ENCODE measurements at regions not wholly inside any gene's neighbourhood (a gene's known extent, or its start where the extent isn't known, plus 50 kb on each side); places are given as distances from the start of the nearest gene placed in this dataset.

- H3K27me3 Mint-ChIP-seq (ENCODE audit: insufficient read depth, unreplicated experiment), result no peaks in the 10 kb centered on the region
- no peaks in the 10 kb centered on the region for H3K27me3 ChIP-seq (replicated peaks; ENCODE audit: control insufficient read depth, insufficient read depth, low read length)
- H3K9me3 Mint-ChIP-seq (ENCODE audit: unreplicated experiment), result no peaks in the 10 kb centered on the region
- intact Hi-C loops (cut with micrococcal nuclease; ENCODE audit: unreplicated experiment), result loop anchor here (5.0 kb wide), 1 partner anchor 144 kb away; the partner anchor contains the start of gene SEMA3A
- H3K4me3 Mint-ChIP-seq (ENCODE audit: unreplicated experiment), result peak overlapping the region; percentile 8
- no peak for TF ChIP-seq CTCF (IDR thresholded peaks at IDR 0.05; ENCODE audit: insufficient read depth in 1 of 2, low read depth in 1 of 2, low read length in 1 of 2, severe bottlenecking in 1 of 2, unreplicated experiment in 1 of 2)
- no peaks in the 10 kb centered on the region for H3K36me3 Mint-ChIP-seq (ENCODE audit: insufficient read depth, unreplicated experiment)
- no peak overlapping the region for H3K4me3 ChIP-seq (ENCODE audit: low read depth, low read length)
- DNase-seq, result peak; percentile 66 to 68
- no peaks in the 10 kb centered on the region for H3K36me3 ChIP-seq (ENCODE audit: control insufficient read depth, insufficient read depth, low read length)
- peaks cover 8% of the 10 kb centered on the region for H3K4me1 Mint-ChIP-seq (ENCODE audit: low read depth, unreplicated experiment)
- no peaks in the 10 kb centered on the region for H3K9me3 ChIP-seq
- CTCF ChIA-PET, result no interaction called here
- POLR2A ChIA-PET, result no interaction called here
- no TSS peak for BruUV-seq (replicated peaks)
- peak overlapping the region; percentile 55 for H3K27ac Mint-ChIP-seq (ENCODE audit: unreplicated experiment)
- peaks cover 21% of the 10 kb centered on the region for H3K4me1 ChIP-seq
Observed at GRCh38 chr7:84336303-84336702, 141.7 kb upstream of the SEMA3A start.

GRCh38 chr7:84331616-84332015 is 137.0 kb upstream of the SEMA3A start:
- H3K27me3 Mint-ChIP-seq (ENCODE audit: insufficient read depth, unreplicated experiment), result no peaks in the 10 kb centered on the region
- Histone ChIP-seq H3K4me3 (ENCODE audit: low read depth, low read length) (no peak overlapping the region), H3K36me3 (ENCODE audit: control insufficient read depth, insufficient read depth, low read length) (no peaks in the 10 kb centered on the region), H3K9me3 (no peaks in the 10 kb centered on the region), H3K4me1 (peaks cover 9% of the 10 kb centered on the region), H3K27me3 (replicated peaks; ENCODE audit: control insufficient read depth, insufficient read depth, low read length) (no peaks in the 10 kb centered on the region)
- no peak overlapping the region for H3K4me3 Mint-ChIP-seq (ENCODE audit: unreplicated experiment)
- no peaks in the 10 kb centered on the region for H3K9me3 Mint-ChIP-seq (ENCODE audit: unreplicated experiment)
- ChIA-PET CTCF (no interaction called here), POLR2A (no interaction called here)
- intact Hi-C loops (cut with micrococcal nuclease; ENCODE audit: unreplicated experiment), result no loop called here
- no peak for DNase-seq
- no peak for TF ChIP-seq CTCF (IDR thresholded peaks at IDR 0.05; ENCODE audit: insufficient read depth in 1 of 2, low read depth in 1 of 2, low read length in 1 of 2, severe bottlenecking in 1 of 2, unreplicated experiment in 1 of 2)
- H3K36me3 Mint-ChIP-seq (ENCODE audit: insufficient read depth, unreplicated experiment), result no peaks in the 10 kb centered on the region
- no TSS peak for BruUV-seq (replicated peaks)
- no peak overlapping the region for H3K27ac Mint-ChIP-seq (ENCODE audit: unreplicated experiment)
- peaks cover 8% of the 10 kb centered on the region for H3K4me1 Mint-ChIP-seq (ENCODE audit: low read depth, unreplicated experiment)

- H3K9me3 ChIP-seq, result no peaks in the 10 kb centered on the region
- intact Hi-C loops (cut with micrococcal nuclease; ENCODE audit: unreplicated experiment), result no loop called here
- BruUV-seq (replicated peaks), result no TSS peak
- no peak overlapping the region for H3K4me3 ChIP-seq (ENCODE audit: low read depth, low read length)
- no peaks in the 10 kb centered on the region for H3K4me1 Mint-ChIP-seq (ENCODE audit: low read depth, unreplicated experiment)
- ChIA-PET POLR2A (no interaction called here), CTCF (no interaction called here)
- no peaks in the 10 kb centered on the region for H3K36me3 Mint-ChIP-seq (ENCODE audit: insufficient read depth, unreplicated experiment)
- H3K36me3 ChIP-seq (ENCODE audit: control insufficient read depth, insufficient read depth, low read length), result no peaks in the 10 kb centered on the region
- H3K27me3 Mint-ChIP-seq (ENCODE audit: insufficient read depth, unreplicated experiment), result no peaks in the 10 kb centered on the region
- H3K27me3 ChIP-seq (replicated peaks; ENCODE audit: control insufficient read depth, insufficient read depth, low read length), result no peaks in the 10 kb centered on the region
- DNase-seq, result no peak
- no peak overlapping the region for H3K4me3 Mint-ChIP-seq (ENCODE audit: unreplicated experiment)
- H3K4me1 ChIP-seq, result no peaks in the 10 kb centered on the region
- H3K9me3 Mint-ChIP-seq (ENCODE audit: unreplicated experiment), result no peaks in the 10 kb centered on the region
- TF ChIP-seq CTCF (IDR thresholded peaks at IDR 0.05; ENCODE audit: insufficient read depth in 1 of 2, low read depth in 1 of 2, low read length in 1 of 2, severe bottlenecking in 1 of 2, unreplicated experiment in 1 of 2), result no peak
- H3K27ac Mint-ChIP-seq (ENCODE audit: unreplicated experiment), result no peak overlapping the region
Observed at GRCh38 chr7:84328571-84328970, 134.0 kb upstream of the SEMA3A start.

Data from Caco-2 (cell line).